ENCODE measurements at regions not wholly inside any gene's neighbourhood (a gene's known extent, or its start where the extent isn't known, plus 50 kb on each side); places are given as distances from the start of the nearest gene placed in this dataset.
"Not testable (repeated sequence)": the region's sequence is repeated elsewhere in the genome, so short reads cannot be mapped to it uniquely, and the experiment has no call there.

DNA sequence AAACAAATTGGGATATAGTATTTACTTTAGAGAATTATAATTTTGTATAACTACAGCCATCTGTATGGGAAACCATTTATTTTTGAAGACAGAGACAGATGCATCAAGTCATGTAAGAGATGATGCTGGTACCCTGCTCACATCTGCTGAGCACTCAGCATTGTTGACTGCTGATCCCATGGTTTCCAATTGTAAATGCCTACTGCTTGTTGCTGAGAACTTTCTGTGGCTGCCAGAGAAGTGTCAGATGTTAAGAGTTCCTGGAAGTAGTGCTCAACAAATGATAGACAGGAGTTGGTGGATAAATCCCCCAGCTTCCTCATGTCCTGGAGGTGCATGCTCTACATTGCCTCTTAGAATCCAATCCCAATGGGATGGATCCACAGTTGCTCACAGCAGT is 167.1 kb downstream of the OXSM start:
- DNase-seq, result no peak

DNA sequence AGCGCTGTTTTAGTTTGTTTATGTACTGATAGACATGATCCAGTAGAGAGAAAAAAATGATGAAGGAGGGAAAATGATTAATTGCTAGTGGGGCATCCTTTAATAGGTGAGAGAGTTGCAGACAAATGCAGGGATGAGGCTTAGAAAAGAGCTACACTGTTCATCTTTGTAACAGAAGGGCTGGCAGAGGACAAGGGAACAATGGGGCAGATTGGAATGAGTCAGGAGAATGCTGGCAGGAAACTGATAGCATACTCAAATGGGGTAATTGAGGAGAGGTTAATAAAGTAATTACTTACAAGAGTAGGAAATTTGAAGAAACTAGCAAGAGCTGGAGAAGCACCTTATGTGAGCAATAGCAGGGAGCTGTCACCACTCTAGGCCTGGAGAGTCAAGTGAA is 170.9 kb downstream of the OXSM start:
- DNase-seq, result no peak

DNA sequence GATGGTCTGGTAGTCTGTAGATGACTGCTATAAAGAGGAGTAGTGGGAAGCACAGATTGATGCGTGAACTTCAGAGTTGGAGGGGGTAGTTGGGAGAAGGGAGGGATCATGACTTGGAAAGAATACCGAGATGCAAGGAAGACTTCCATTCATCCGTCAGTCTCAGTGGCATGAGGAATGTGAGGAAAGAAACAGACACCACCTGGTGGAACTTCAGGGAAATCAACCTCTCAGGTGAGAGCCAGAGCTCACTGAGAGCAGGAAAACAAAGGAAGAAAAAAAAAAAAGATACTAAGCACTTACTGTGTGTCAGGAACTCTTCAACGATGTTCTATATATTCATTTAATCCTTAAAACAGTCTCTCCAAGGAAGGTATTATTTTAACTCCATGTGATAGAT is 172.4 kb downstream of the OXSM start:
- no peak for DNase-seq

DNA sequence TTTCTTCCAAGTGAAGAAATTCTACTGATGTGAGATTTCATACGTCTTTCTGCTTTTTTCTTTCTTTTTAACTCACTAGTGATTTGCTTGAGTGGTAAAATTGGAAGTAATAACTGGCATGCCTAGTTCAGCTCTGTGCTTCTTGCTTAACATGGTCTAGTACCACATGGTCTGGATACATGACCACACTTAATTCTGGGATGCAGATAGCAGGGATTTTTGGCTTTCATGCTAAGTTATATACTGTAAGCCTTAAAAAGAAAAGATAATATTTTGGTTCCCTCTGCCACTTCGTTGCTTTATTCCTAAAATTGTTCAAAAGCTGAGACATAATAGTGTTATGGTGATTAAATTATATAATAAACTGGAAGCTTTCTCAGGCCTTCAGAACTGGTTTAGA is 174.3 kb downstream of the OXSM start:
- DNase-seq, result no peak

DNA sequence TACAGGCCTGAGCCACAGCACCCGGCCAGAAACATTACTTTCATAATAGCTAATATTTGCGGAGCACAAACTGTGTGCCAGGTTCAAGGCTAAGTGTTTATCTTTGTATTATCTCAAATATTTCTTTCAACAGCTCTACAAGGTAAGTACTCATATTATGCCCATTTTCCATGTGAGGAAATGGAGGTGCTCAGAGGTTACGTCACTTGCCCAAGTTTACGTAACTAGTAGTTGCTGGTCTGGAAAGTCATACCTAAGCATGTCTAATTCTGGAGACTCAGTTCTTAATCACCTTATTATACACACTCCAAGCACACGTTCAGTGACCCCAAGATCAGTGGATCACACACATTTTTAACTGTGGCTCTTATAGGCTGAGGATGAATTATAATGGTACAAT is 177.5 kb downstream of the OXSM start:
- DNase-seq, result no peak

DNA sequence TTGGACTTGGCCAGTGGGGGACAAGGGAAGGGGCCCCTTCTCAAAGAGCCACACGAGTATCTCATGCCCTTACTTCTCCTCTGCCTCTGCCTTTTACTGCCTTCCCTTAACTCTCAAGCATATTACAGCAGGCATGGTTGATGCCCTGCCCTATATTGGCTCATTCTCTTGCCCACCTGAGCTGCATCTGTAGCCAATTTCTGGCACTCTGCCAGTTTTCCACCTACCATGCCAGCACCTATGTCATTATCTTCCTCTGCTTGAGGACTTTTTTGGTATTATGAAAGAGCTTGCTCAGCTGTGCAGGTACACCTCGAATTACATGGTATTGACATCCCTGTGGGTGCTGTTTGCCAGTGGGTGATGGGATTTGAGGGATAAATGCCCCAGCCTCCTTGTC is 181.8 kb downstream of the OXSM start:
- DNase-seq, result no peak

DNA sequence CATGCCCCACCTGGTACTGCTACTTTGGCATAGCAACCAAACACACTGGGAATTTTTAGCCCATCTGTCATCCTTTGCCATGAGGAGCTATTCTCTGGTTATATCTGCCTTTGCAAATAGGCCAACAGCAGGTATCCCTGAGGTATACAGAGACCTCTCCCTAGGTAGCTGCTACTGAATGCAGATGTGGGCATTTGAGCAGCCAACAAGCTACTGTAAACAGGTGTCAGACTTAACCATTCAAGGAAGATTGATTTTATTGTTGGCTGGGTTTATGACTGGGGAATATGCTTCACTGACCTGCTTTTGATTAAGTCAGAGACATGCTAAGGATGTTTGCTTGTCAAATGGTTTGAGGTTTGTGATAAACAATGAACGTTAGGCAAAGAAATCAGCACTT is 183.2 kb downstream of the OXSM start:
- no peak for DNase-seq

DNA sequence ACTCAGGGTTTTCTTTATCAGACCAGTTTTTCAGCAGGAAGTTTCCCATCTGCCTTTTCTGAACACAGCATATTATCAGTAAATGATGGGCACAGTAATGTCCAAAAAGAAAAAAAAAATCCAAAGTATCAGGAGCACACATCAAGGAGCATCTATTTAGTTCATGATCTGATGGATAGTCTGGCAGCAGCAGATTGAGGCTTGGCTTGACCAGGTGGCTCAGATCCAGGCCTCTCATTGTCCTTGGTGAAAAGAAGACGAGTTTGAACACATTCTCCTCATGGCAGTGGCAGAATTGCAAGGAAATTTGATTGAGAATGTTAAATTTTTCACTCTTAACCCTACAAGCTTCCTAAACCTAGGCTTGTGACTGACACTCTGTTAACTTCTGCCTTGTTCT is 192.9 kb downstream of the OXSM start:
- no peak for DNase-seq

DNA sequence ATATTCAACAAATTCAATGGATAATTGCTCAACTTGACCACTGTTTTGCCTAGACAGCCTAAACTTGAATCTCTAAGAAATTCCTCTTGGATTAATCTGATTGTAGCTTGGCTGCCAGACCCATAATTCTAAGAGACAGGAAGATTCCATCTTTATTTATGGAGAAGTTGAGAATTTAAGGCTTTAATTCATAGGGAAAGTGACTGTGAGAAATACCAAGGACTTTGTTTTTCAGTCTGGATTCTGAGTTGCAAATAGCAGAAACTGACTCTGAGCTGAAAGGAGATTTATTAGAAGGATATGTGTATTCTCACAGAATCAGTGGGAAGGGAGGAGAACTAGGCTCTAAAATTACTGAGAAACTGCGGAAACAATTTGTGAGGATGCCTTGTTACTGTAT is 195.7 kb downstream of the OXSM start:
- DNase-seq, result no peak

DNA sequence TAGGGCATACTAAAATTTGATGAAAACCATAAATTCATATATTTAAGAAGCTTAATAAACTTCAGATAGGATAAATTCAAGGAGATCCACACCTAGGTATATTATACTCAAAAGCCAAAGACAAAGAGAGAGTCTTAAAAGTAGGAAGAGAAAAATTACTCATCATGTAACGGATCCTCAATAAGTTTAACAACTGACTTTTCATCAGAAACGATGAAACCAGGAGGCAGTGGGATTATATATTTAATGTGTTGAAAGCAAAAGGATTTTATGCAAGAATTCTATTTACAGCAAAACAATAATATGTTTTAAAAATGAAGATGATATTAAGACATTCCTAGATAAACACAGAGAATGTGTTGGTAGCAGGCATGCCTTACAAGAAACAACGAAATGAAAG is 202.7 kb downstream of the OXSM start:
- no peak for DNase-seq

DNA sequence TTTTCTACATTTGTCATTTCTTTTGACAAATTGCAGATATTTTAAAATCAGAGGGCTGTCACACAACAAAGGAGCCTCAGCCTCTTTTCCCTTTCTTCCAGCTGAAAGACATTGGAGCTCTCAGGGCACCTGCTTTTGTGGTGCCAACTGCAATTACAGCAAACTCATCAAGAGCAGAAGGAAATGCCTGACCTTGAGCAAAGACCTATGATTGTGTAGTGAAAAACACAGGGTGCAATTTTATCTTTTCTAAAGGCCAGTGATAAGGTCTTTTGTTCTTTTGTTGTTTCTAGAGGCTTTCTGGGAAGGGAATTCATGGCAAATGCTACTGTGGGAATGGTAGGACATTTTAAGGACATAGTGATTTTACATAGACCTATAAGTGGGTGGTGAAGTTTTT is 214.3 kb downstream of the OXSM start:
- no peak for DNase-seq

DNA sequence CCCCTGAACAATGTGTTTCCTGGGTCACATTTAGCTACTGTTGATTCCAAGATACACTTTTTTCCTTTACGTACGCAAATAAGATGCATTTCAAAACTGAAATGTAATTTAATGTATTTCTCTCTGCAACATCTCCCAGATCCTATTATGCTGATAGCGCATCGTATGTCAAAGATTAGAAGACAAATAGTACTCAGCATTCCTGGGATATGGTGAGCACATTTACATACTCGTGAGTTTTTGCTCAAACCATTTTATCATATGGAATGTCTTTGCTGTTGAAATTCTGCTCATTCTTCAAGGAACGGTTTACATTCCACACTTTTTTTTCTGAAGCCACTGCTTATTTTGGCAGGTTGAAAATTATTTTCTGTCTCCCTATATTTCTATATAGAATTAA is 221.4 kb downstream of the OXSM start:
- DNase-seq, result no peak

DNA sequence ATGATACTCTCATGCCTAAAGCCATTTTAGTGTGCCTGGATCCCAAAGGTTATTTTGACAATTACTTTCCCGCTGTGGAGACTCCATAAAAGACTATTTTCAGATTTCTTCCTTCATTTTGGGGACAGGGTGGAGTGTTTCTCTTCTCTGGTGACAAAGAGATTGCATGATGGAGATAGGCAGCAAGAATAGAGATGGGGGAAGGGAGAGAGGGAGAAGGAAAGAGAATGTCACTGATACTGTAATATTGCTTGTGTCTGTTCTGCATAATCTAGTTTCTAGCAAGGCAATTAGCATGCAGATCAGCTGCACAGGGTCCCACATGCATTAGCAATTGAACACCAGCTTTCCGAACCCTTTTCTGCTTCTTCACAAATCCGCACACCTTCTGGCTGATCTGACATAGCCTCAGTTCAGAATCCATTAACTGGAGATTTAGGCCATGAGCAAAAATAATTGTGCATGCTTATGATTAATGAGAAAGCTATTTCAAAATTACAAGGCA is 222.4 kb downstream of the OXSM start:
- DNase-seq, result no peak

DNA sequence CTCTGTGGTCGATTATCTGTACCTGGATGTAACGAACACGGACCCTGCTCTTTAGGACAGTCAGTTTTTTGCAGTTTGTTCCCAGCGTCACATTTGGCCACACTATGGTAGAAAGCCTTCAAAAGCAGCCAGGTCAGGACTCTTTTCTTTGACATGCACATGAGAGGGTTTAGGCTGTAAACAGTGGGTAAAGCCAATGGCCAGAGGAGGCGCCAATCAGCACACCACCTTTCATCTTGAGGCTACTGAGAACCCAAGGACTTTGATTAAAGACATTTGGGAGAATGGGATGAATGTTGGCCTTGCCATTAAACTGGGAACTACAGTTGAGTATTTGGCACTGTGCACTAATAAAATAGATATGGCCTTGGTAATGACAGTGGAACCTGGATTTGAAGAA is 225.9 kb downstream of the OXSM start:
- no peak for DNase-seq

DNA sequence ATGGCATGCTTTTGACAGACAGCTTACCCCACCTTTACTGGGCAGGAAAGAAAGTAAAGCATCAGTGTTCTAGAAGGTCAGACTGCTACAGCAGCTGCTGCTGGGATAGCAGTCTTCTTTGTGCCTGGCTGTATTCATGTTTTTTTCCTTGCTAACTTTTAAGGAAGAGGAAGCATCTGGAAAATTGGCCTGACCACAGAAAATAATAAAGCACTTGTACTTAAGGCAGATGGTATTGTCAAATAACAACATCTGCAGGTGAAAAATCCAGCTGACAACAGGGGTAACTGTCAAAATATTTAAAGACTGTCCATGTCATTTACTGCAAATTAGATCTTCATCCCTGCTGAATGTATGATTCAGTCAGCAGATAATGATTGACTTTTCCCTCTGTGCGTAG is 229.0 kb downstream of the OXSM start:
- no peak for DNase-seq

DNA sequence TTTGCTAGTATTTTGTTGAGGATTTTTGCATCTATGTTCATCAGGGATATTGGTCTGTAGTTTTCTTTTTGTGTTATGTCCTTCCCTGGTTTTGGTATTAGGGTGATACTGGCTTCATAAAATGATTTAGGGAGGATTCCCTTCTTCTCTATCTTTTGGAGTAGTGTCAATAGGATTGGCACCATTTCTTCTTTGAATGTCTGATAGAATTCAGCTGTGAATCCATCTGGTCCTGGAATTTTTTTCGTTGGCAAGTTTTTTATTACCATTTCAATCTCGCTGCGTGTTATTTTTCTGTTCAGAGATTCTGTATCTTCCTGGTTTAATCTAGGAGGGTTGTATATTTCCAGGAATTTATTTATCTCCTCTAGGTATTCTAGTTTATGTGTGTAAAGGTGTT is 234.3 kb downstream of the OXSM start:
- not testable (repeated sequence) for DNase-seq

DNA sequence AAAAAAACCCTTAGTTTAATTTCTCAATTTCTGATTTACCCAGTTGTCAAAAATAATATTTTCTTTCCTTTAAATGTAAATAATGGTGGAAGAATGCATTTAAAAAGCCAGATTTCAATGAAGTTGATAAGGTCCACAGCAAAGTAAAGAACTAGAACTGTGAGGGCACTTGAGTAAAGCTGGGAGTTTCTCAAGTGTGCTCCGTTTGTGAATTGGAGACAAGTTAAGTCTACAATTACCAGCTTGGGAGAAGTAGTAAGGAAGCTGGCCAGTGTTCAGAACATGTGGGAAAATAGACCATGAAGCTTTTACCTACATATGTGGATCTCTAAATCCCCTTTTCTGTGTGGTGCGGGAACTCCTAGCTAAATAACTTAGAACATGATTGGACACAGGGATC is 239.4 kb downstream of the OXSM start:
- DNase-seq, result no peak

DNA sequence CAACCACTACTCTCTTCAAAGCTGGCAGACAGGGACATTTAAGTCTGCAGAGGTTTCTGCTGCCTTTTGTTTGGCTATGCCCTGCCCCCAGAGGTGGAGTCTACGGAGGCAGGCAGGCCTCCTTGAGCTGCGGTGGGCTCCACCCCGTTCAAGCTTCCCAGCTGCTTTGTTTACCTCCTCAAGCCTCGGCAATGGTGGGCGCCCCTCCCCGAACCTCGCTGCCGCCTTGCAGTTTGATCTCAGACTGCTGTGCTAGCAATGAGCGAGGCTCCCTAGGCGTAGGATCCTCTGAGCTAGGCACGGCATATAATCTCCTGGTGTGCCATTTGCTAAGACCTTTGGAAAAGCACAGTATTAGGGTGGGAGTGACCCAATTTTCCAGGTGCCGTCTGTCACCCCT is 252.2 kb downstream of the OXSM start:
- DNase-seq, result not testable (repeated sequence)

DNA sequence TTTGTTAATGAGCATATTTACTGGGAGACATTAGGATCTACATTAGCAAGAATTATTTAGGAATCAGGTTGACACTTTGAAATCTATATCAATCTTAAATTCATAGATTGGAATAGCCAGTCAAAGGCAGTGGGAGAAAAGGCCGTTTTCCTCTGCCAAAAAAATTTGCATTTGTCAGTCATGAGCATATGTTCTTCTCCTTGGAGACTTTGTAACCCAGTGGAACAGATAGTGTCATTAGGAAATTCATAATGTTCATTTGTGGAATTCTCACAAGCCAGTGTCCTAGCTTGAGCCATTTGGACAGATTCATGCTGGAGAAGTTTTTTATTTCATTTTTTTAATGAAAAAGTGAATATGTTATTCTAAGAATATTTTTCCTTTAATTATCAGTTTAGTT is 260.1 kb downstream of the OXSM start:
- DNase-seq, result no peak

DNA sequence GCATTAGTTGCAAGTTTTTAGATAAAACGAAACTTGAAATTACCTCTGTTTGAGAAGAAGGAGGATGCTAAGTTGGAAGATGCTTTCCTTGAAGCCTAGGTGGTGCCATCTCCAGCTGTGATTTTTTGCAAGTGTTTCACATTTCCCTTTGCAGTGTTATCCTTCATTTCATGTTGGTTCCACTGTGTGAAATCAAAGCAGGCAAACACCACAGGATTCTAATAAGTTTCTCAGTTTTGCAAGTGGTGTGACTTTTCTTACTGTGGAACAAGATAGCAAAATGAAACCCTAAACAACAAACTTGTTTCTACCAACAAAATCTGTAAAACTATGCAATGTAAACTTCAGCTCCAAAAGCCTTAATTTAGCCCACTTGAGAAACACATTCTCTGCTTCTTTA is 260.9 kb downstream of the OXSM start:
- no peak for DNase-seq

DNA sequence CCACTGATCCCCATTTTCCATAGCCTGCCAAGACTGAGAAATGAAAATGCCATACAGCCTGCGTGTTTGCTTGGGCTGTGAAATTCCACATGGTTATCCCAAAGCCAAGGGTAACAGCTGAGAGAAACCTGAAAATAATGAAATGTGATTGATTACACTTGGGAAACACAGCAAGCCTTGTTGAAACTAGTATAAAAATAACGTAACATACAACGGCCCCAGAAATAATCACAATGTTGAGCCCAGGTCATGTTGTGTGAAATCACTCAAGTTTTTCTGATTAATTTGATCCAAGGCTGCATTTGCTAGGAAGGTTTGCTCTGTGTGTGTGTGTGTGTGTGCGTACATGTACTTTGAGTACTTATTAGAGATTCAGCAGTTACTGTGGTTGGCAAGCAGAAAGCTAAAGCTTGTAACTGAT is 269.0 kb downstream of the OXSM start:
- DNase-seq, result no peak

DNA sequence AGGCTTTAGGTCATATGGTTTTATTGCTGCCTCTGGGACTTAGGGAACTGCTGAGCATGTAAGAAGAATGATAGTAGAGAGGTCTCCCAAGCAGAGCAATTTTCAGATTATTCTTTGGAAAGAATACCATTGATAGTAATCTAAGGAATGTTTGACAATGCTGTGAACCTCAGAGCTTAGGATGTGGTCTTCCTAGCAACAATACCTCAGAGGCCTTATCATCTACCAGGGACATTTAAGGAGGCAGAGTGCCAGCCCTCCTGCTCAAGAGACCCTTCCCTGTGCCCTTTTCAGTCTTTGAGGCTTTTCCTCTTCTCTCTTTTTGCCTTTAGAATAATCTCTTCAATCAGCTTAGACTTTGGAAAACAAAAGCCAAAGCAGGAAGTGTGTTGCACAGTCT is 272.1 kb downstream of the OXSM start:
- DNase-seq, result no peak

DNA sequence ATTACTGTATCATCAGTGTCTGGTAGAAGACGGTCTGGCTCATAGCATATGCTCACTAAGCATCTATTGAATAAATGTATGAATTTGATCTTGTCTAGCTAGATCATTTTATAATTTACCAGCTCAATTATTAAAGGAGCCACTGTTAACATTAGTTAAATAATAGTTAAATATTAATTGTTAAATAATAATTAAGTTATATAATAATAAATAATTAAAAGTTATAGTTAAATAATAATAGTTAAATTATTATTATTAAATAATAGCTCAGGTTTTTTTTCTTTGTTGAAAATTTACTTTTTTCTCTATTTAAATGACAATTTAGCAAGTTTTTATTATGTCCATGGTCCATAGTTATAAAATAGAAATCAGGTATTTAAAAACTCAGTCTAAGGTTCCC is 274.4 kb downstream of the OXSM start:
- DNase-seq, result no peak

DNA sequence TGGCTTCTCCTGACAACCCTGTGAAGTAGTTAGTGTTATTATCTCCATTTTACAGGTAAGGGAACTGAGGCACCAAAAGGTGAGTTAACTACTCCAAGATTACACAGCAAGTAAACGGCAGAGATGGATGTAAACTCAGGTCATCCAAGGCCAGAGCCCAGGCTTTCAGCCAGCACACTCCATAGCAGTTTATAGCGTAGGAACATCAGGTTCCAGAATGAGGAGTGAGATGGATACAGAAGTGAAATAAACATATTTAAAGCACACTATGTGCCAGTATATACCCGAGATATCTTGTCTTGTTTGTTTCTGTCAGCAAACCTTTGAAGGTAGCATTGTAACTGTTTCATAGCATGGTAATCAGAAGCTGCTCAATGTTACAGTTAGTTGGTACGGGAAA is 279.0 kb downstream of the OXSM start:
- DNase-seq, result no peak

DNA sequence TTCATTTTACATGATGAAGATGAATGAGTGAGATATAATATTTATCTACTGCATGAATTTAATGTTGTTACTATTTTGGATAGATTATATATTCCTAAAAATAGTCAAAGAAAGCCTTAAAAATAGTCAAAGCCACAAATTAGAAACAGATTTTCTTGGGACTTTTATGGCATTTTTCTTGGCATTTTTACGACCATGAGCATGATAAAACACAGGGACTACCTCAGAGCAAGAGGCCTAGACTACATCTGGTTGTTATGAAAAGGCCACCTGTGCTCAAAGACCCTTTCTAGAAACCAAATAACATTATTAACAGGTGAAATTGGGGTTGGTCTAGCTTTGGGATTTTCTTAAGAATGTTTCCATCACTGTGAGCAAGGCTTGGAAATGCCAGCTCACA is 281.0 kb downstream of the OXSM start:
- DNase-seq, result no peak

DNA sequence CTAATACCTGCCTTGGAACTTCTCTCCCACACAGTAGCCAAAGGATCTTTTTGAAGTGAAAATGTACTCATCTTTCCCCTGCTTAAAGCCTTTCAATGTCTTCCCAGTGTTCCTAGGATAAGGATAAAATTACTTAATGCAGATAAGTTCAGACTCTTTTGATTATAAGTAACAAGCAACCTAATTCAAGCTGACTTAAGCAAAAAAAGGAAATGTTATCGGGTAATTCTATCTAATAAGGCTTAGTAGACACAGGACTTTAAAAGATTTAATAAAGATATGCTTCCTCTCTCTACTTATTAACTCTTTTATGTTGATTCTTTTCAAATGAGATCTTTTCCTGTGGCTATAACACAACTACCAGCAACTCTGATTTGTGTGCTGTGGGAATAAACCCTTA is 284.2 kb downstream of the OXSM start:
- DNase-seq, result no peak

Measured in activated CD4-positive, alpha-beta T cell treated with anti-CD3 and anti-CD28 coated beads, Interleukin-2, amount 50 U/mL, for 48 hours (primary cell).